GM19467 (cell line): ENCODE measurements at regions not wholly inside any gene's neighbourhood (a gene's known extent, or its start where the extent isn't known, plus 50 kb on each side); places are given as distances from the start of the nearest gene placed in this dataset.
"Not testable (repeated sequence)": the region's sequence is repeated elsewhere in the genome, so short reads cannot be mapped to it uniquely, and the experiment has no call there.

ENCODE experiments used
- ATAC-seq: cut with Tn5 transposase; IDR thresholded peaks from one replicate; pipeline ENCODE4 v1.9.1; 2021; ENCODE audit warnings: mild to moderate bottlenecking, moderate library complexity; ENCODE audit not compliant: unreplicated experiment

DNA sequence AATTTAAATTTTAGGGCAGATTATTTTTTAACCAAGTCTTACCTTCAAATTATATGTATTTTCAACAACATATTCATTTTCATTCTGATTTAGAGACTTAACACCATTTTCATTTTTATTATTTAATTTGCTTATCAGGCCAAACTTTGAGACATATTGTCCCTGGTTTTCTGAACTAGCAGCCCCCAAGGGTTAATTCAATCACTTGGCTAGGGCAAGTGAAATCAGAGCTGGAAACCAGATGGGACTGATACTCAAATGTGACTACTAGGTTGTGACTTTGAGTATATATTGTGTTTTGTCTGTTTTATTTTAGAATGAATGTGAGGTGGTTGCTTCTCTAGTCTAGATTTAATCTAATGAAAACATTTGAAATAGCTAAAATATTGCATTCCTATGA is 198.9 kb upstream of the PTGFR start:
- ATAC-seq = no peak

DNA sequence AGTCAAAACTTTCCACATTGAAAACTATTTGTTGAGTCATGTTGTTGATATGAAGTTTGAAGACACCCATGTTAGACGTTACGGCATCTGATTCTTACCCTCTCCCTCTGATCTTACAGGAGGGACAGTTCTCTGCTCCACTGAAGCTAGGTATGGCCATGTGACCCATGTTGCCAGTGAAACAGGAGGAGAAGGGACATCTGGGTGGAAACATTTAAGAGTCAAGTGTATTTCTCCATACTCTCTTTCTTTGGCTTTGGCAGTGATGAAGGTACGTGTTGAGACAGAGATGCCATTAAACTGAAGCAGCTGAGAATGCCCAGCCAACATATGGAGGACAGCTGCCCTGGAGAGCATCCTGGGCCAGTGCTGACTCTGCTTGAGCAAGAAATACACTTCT is 198.4 kb upstream of the PTGFR start:
- ATAC-seq = no peak

DNA sequence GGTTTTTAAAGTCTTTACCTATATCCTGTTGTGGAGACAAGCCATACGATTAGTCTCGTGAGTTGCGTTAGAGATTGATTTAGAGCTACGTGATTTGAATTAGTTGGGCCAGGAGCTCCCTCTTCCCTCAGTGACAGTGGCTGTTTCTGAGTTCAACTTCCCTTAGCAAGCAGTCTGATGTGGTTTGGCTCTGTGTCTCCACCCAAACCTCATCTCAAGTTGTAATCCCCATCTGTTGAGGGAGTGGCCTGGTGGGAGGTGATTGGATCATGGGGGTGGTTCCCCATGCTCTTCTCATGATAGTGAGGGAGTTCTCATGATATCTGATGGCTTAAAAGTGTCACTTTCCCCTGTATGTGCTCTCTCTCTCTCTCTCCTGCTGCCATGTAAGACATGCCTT is 192.9 kb upstream of the PTGFR start:
- no peak for ATAC-seq

DNA sequence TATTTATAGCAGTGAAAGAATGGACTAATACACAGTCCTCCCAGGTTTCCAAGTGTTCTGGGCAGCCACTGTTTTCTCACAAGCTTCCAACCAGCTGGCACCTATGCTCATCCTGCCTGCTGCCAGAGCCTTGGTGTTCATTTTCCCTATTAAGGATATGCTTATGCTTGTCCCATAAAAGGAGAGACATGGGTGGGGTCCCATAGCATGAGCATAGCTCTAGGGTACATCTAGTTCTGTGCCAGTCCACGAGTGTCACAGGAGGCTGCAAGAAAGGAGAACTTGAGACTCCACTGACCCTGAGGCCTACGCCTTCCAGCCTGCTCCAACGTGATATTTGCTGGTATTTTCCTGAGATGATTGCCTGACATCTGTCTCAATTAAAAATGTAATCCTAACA is 192.4 kb upstream of the PTGFR start:
- ATAC-seq = no peak

DNA sequence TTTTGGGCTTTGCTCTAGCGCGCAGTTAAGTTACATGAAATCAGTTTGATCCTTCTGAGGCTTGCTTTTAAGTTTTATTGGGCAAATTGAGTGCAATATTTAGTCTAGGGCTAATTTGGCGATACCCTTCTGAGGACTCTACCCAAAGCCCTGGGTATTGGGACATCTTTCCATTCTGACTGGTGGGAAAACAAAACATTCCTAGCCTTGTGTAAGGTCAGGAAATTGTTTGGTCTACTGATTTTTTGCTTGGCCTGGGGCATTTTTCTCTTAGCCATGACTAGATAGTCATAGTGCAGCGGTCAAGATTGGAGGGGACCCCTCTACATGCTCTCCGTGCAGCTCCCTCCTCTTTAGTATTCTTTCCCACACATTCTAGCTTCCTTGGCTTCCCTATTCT is 189.6 kb upstream of the PTGFR start:
- no peak for ATAC-seq

DNA sequence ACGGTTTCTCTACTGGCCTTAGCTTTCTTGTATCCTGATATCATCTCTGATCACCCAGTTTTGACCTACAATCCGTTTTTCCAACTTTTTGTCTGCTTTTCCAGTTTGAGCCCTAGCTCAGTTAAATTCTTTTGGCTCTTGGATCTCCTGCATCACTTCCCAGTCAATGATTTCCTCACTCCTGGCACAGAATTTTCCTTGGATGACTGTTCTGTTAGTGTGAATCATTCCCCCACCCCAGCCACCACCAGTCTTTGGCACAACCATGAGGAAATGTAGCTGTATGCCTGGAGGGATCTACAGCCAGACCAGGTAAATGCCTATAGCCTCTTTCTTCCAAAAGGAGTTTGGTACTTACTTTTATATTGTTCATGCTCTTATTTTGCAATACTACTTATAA is 187.2 kb upstream of the PTGFR start:
- no peak for ATAC-seq

DNA sequence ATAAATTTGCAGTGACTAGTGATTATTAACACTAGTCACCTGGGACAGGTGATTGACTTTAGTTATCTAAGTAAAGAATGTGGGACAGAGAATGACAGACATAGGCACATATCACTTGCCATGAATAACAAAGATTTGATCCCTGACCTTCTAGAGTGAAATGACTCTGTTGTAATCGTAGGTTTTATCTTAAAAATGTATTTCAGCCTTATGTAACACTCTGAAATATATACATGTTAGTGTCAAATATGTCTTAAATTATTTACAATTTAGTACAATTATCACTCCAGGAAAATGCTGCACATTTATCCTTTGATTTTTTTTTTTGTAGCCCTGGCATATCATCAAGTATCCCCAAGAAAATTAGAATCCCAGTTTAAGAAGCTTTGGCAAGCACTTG is 186.4 kb upstream of the PTGFR start:
- no peak for ATAC-seq

DNA sequence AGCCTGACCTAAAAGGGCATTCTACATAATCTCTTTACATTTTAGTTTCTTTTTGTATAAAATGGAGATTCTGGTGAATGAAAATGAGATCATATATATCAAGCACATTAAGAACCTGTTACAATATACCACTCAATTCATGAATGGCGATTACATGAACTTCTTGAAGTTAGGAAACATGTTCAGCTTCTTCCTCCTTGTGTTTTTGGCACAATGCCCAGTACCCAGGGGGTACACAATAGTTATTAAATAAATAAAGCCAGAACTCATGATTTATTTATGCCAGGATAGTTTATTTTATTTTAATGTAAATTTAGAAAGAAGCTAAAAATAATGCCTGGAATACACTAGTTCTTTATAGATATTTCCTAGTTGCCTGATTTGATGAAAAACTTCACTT is 186.0 kb upstream of the PTGFR start:
- ATAC-seq = no peak

DNA sequence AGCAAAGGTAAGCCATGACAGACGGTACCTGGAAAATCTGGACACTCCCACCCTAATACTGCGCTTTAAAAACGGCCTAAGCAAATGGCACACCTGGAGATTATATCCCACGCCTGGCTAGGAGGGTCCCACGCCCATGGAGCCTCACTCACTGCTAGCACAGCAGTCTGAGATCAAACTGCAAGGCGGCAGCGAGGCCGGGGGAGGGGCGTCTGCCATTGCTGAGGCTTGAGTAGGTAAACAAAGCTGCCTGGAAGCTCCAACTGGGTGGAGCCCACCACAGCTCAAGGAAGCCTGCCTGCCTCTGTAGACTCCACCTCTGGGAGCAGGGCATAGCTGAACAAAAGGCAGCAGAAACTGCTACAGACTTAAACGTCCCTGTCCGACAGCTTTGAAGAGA is 180.5 kb upstream of the PTGFR start:
- not testable (repeated sequence) for ATAC-seq

DNA sequence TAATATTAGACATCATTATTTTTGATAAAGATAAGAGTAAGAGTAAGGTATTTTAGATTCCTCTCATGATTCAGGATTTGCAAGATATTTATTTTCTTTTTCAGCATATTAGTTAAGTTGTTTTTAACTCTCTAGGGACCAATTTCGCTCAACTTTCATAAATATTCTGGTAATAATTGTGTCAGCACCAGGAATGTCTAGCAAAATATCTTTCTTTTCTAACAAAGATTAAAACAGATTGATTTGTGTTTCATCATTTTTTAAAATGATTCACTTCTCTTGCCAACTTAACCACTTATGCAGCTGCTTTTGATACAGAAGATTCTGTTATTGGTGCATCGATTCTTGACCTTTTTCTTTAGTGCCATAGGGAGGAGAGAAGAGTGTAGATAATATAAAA is 172.8 kb upstream of the PTGFR start:
- ATAC-seq = no peak

DNA sequence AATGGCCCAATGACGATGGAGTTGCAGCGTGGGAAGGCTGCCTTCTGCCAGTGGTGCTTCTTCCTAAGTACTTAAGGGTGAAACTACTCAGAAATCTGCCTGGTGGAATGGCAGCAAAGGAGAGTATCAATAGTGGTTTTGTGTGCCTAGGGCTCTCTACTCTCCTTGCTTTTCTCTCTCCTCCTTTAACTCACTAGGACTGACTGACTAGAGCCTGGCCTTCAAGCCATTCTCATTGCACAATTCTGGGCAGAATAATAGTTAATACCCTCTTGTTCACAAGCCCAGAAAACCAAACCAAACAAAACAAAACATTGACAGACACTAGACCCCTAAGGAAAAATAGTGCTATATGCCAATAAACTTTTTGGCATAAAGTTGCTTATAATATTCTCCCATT is 171.2 kb upstream of the PTGFR start:
- no peak for ATAC-seq

DNA sequence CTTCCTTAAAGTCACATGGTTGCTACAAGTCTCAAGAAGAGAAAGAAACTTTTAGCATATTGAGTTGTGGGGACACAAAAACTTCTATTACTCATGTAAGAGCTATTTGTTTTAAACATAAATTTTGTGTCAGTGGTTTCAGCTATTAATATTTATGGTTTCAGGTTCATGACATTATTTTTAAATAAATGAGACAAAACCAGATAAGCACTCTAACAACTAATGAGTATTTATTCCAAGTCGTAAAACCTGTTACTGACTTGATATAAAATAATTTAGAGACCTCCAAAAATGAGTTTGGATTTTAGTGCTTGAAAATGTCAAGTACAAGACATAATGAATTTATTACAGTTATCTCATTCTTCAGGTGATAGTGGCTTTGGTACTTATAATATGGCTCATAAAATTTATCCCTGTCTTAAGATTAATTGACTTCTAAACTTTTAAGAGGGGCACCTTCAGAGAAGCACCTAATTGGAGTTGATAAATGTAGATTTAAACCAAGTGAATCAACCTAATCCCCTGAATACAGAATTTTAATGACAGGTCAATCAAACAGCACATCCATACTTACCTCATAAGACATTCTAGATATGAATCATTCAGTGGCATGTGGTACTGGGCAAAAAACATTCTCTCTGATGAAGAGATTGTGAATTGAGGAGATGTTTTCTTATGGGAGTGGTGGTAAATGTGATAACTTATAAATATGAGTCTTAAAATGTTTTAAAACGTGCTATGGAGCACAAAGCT is 167.7 kb upstream of the PTGFR start:
- no peak for ATAC-seq

DNA sequence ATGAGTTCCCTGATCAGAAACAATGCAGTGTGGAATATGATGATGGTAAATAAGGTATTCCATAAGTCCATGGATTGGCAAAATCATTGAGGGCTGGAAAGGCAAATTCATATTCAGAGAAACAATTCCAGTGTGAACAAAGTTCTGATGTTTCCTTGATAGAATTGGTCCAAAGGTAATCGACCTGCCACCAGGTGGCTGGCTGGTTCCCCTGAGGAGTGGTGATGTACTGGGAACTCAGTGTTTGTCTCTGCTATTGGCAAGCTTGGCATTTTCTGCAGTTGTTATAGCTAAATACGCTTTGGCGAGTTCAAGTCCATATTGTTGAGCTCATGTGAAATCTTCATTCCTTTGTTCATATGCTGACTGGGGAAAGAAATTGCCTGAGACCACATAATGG is 165.5 kb upstream of the PTGFR start:
- ATAC-seq = no peak

DNA sequence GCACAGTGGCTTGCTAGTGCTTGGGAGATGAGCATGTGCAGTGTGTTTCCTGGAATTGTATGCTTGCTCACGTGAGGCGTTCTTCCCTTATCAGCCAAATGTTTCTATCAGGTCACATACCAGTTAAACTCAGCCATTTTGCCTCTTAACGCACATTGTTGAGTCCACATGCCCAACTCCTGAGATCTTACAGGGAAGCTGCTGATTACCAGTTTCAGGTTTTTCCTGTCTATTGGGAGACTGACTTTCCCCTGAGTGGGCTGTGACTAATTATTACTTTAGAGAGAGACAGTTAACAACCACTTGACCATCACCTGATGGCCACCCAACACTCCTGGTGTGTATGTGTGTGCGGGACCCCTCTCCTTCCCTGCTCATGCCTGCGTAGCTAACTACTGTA is 161.3 kb upstream of the PTGFR start:
- ATAC-seq = no peak

DNA sequence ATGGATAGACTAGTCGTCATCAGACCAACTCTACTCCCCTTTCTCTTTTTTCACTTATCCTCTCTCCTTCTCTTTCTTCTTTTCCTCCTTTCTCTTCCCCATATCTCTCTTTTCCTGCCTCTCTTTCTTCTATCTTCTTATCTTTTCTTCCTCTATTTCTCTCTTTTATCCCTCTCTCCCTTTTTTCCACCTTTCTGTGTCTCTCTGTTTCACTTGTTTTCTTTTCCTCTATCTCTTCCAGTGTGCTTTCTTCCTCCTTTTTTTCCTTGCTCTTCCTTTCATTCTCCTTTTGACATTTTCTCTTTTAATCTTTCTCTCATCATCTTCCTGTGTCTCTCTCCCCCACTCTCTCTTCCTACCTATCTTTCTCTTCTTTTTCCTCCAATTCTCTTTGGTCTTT is 159.0 kb upstream of the PTGFR start:
- no peak for ATAC-seq

DNA sequence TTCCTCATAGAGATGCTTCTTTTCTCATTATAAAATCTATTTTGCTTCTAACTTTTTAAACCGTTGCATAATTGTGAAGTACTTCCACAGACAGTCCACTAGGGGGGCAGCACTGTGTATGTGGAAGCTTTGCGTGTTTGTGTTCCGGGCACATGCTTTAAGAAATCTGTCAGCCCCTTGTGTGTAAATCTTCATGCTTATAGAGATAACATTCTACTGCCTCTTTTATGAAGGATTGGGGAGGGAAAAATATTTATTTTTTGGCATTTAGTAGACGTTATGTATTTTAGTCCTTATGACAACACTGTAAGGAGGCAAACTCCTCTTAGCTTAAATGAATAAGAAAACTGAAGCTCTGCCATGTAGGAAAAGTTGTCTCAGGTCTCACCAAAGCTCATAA is 157.3 kb upstream of the PTGFR start:
- peak; percentile 81 for ATAC-seq

DNA sequence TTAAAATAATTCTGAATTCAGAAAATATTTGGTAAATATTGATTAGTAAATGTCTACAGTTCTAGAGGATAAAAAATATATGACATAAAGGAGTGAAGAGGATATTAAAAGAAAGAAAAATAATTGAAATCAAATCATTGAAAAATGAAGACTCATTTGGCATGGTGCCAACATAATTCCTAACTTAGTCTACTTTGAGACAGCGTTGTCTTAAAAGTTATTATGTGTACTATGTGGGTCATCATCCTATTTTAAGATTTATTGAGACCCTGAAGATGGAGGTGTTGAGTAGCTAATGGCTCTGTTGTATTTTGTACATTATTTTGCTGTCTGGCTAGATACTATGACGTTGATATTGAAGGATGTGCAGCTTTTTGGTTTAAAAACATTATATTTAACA is 156.7 kb upstream of the PTGFR start:
- no peak for ATAC-seq

DNA sequence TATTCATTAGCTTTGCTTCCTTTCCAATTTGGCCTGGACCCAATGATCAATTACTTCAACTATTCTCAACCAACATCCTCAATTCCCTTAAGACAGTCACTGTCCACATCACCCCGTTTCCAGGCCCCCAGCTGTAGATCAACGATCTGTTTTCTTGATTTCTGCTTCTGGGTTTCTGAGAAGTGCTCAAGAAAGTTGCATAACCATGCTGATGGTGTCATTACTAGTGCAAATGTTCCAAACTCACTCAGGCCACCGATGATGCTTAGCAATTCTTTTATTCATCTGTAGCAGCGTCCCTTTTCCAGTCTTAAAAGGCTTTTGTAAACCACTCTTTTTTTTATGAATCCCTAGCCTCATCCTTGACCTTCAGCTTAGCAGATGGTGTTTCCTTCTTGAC is 155.8 kb upstream of the PTGFR start:
- ATAC-seq = no peak

DNA sequence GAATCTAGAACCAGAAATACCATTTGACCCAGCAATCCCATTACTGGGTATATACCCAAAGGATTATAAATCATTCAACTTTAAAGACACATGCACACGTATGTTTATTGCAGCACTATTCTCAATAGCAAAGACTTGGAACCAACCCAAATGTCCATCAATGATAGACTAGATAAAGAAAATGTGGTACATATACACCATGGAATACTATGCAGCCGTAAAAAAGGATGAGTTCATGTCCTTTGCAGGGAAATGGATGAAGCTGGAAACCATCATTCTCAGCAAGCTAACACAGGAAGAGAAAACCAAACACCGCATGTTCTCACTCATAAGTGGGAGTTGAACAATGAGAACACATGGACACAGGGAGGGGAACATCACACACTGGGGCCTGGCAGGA is 154.0 kb upstream of the PTGFR start:
- ATAC-seq = not testable (repeated sequence)

DNA sequence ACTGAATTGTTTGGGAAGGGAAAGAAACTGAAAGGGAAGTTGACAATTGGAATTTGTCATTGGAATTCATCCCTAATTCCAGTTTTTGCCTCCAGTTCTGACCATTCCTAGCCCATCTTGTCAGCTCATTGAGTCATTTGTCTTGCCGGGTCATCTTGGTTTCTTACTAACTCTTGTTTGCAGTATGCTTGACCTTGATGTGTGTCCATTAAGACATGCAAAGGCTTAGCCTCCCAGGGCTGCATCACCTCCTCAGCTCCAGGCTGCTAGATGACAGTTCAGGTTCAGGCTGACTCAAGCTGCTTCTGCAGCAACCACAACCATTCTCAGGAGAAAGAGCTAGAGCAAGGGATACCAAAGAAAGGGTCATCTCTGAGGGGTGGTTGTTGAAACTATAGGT is 151.3 kb upstream of the PTGFR start:
- ATAC-seq = no peak

DNA sequence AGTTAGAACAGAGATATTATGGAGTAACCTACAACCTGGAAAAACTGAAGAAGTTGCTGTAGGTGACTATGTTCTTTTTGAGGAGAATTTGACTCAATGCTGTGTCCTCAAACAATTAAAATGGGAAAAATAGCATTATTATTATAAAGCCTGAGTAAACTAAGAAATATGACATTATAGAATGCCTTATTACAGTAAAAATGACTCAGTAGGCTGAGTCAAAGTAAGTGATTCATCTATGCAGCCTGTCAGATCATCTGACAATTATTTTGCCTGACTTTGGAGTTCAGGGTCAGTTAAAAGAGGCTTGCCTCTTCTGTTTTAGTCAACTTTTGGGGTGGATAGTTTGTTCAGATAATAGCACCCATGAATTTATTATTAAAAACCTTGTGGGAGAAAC is 150.8 kb upstream of the PTGFR start:
- ATAC-seq = no peak

DNA sequence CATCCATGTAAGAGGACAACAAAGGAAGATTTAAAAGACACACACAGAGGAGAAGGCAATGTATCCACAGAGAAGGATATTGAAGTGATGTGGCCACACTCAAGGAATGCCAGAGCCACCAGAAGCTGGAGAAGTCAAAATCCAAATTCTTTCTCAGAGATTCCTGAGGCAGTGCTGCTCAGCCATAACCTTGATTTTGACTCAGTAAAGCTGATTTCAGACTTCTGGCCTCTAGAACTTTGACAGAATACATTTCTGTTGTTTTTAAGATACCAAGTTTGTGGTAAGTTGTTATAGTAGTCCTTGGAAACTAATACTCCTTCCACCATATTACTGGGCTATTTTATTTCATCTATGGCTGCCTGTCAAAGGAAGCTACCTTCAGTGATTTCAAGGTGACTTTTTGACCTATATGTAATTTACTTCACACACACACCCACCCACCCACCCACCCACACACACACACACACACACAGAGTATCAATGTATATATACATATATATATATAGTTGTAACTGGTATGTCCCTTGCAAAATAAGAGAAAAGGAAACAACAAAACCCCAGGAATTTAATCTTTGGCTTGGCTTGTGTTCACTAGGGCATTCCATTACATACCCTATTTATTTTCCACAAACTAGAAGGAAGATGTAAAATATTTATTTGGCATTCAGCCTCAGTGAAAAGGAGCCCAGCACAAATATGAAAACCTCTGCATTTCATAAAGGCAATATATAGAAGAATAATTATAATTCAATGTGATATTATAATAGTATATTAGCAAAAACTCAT is 142.1 kb upstream of the PTGFR start:
- ATAC-seq = no peak
